ENCODE measurements at regions not wholly inside any gene's neighbourhood (a gene's known extent, or its start where the extent isn't known, plus 50 kb on each side); places are given as distances from the start of the nearest gene placed in this dataset.

- H3K36me3 Mint-ChIP-seq (ENCODE audit: low read depth) = no peaks in the 10 kb centered on the region
- H3K4me2 ChIP-seq = peak overlapping the region; percentile 65
- peaks cover 56% of the 10 kb centered on the region for H3K4me1 Mint-ChIP-seq
- no peak overlapping the region for H3K27ac Mint-ChIP-seq
- H3K4me3 Mint-ChIP-seq = peak overlapping the region; percentile 49; the same call in 2 of the 3 replicates
- H3F3A ChIP-seq (replicated peaks; ENCODE audit: low read depth) = no peaks in the 10 kb centered on the region
- H3K27me3 ChIP-seq (ENCODE audit: insufficient read depth) = peaks cover 13% of the 10 kb centered on the region; the same call in 1 of the 2 replicates
- H3K27ac ChIP-seq (ENCODE audit: low read depth) = no peak overlapping the region
- no peaks in the 10 kb centered on the region for H3K9me2 ChIP-seq (ENCODE audit: insufficient read depth)
- no peak for TF ChIP-seq ETS1 (IDR thresholded peaks at IDR 0.05)
- TF ChIP-seq EZH2 (IDR thresholded peaks at IDR 0.05; ENCODE audit: low read depth, unreplicated experiment) = no peak
- TF ChIP-seq, protein P1, sequence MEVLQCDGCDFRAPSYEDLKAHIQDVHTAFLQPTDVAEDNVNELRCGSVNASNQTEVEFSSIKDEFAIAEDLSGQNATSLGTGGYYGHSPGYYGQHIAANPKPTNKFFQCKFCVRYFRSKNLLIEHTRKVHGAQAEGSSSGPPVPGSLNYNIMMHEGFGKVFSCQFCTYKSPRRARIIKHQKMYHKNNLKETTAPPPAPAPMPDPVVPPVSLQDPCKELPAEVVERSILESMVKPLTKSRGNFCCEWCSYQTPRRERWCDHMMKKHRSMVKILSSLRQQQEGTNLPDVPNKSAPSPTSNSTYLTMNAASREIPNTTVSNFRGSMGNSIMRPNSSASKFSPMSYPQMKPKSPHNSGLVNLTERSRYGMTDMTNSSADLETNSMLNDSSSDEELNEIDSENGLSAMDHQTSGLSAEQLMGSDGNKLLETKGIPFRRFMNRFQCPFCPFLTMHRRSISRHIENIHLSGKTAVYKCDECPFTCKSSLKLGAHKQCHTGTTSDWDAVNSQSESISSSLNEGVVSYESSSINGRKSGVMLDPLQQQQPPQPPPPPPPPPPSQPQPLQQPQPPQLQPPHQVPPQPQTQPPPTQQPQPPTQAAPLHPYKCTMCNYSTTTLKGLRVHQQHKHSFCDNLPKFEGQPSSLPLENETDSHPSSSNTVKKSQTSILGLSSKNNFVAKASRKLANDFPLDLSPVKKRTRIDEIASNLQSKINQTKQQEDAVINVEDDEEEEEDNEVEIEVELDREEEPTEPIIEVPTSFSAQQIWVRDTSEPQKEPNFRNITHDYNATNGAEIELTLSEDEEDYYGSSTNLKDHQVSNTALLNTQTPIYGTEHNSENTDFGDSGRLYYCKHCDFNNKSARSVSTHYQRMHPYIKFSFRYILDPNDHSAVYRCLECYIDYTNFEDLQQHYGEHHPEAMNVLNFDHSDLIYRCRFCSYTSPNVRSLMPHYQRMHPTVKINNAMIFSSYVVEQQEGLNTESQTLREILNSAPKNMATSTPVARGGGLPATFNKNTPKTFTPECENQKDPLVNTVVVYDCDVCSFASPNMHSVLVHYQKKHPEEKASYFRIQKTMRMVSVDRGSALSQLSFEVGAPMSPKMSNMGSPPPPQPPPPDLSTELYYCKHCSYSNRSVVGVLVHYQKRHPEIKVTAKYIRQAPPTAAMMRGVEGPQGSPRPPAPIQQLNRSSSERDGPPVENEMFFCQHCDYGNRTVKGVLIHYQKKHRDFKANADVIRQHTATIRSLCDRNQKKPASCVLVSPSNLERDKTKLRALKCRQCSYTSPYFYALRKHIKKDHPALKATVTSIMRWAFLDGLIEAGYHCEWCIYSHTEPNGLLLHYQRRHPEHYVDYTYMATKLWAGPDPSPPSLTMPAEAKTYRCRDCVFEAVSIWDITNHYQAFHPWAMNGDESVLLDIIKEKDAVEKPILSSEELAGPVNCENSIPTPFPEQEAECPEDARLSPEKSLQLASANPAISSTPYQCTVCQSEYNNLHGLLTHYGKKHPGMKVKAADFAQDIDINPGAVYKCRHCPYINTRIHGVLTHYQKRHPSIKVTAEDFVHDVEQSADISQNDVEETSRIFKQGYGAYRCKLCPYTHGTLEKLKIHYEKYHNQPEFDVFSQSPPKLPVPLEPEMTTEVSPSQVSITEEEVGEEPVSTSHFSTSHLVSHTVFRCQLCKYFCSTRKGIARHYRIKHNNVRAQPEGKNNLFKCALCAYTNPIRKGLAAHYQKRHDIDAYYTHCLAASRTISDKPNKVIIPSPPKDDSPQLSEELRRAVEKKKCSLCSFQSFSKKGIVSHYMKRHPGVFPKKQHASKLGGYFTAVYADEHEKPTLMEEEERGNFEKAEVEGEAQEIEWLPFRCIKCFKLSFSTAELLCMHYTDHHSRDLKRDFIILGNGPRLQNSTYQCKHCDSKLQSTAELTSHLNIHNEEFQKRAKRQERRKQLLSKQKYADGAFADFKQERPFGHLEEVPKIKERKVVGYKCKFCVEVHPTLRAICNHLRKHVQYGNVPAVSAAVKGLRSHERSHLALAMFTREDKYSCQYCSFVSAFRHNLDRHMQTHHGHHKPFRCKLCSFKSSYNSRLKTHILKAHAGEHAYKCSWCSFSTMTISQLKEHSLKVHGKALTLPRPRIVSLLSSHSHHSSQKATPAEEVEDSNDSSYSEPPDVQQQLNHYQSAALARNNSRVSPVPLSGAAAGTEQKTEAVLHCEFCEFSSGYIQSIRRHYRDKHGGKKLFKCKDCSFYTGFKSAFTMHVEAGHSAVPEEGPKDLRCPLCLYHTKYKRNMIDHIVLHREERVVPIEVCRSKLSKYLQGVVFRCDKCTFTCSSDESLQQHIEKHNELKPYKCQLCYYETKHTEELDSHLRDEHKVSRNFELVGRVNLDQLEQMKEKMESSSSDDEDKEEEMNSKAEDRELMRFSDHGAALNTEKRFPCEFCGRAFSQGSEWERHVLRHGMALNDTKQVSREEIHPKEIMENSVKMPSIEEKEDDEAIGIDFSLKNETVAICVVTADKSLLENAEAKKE (CRISPR knock-in tag; IDR thresholded peaks at IDR 0.05) = no peak
- TF ChIP-seq CREB1 (CRISPR knock-in tag; IDR thresholded peaks at IDR 0.05; ENCODE audit: low read depth) = no peak
- TF ChIP-seq POLR2AphosphoS5 (IDR thresholded peaks at IDR 0.05; ENCODE audit: low read depth) = no peak
- no peak for TF ChIP-seq NANOG (IDR thresholded peaks at IDR 0.05; ENCODE audit: borderline replicate concordance)
- TF ChIP-seq JUNB (IDR thresholded peaks at IDR 0.05; ENCODE audit: unreplicated experiment) = no peak
- TF ChIP-seq, protein P2, sequence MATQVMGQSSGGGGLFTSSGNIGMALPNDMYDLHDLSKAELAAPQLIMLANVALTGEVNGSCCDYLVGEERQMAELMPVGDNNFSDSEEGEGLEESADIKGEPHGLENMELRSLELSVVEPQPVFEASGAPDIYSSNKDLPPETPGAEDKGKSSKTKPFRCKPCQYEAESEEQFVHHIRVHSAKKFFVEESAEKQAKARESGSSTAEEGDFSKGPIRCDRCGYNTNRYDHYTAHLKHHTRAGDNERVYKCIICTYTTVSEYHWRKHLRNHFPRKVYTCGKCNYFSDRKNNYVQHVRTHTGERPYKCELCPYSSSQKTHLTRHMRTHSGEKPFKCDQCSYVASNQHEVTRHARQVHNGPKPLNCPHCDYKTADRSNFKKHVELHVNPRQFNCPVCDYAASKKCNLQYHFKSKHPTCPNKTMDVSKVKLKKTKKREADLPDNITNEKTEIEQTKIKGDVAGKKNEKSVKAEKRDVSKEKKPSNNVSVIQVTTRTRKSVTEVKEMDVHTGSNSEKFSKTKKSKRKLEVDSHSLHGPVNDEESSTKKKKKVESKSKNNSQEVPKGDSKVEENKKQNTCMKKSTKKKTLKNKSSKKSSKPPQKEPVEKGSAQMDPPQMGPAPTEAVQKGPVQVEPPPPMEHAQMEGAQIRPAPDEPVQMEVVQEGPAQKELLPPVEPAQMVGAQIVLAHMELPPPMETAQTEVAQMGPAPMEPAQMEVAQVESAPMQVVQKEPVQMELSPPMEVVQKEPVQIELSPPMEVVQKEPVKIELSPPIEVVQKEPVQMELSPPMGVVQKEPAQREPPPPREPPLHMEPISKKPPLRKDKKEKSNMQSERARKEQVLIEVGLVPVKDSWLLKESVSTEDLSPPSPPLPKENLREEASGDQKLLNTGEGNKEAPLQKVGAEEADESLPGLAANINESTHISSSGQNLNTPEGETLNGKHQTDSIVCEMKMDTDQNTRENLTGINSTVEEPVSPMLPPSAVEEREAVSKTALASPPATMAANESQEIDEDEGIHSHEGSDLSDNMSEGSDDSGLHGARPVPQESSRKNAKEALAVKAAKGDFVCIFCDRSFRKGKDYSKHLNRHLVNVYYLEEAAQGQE (IDR thresholded peaks at IDR 0.05; ENCODE audit: unreplicated experiment) = no peak
- no peak for TF ChIP-seq EZH2phosphoT487 (IDR thresholded peaks at IDR 0.05; ENCODE audit: unreplicated experiment)
- no peak for TF ChIP-seq ZNF114 (CRISPR knock-in tag; IDR thresholded peaks at IDR 0.05)
- TF ChIP-seq, protein P3, sequence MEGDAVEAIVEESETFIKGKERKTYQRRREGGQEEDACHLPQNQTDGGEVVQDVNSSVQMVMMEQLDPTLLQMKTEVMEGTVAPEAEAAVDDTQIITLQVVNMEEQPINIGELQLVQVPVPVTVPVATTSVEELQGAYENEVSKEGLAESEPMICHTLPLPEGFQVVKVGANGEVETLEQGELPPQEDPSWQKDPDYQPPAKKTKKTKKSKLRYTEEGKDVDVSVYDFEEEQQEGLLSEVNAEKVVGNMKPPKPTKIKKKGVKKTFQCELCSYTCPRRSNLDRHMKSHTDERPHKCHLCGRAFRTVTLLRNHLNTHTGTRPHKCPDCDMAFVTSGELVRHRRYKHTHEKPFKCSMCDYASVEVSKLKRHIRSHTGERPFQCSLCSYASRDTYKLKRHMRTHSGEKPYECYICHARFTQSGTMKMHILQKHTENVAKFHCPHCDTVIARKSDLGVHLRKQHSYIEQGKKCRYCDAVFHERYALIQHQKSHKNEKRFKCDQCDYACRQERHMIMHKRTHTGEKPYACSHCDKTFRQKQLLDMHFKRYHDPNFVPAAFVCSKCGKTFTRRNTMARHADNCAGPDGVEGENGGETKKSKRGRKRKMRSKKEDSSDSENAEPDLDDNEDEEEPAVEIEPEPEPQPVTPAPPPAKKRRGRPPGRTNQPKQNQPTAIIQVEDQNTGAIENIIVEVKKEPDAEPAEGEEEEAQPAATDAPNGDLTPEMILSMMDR (conservative IDR thresholded peaks at IDR 0.05; ENCODE audit: low read depth in 2 of 2) = no peak
- H3K79me2 ChIP-seq (replicated peaks; ENCODE audit: insufficient read depth) = peaks cover 54% of the 10 kb centered on the region
- peak overlapping the region; percentile 35 for H3K4me3 ChIP-seq
- peaks cover 80% of the 10 kb centered on the region for H3K4me1 ChIP-seq (ENCODE audit: insufficient read depth)
- no peak overlapping the region for H2AFZ ChIP-seq
- no peak for ATAC-seq
- no peaks in the 10 kb centered on the region for H3K9me3 Mint-ChIP-seq
- H3K36me3 ChIP-seq (ENCODE audit: insufficient read depth) = no peaks in the 10 kb centered on the region
- DNase-seq (ENCODE audit: low spot score) = no peak
- H4K20me1 ChIP-seq (replicated peaks; ENCODE audit: insufficient read depth) = no peaks in the 10 kb centered on the region
- H3K27me3 Mint-ChIP-seq (ENCODE audit: insufficient read depth, low read depth, poor library complexity) = peaks cover 4% of the 10 kb centered on the region
These were observed 375.5 kb downstream of the UTRN start for GRCh38 chr6:144660561-144661115.

All from GM23338 (cell line).